ENCODE measurements at regions not wholly inside any gene's neighbourhood (a gene's known extent, or its start where the extent isn't known, plus 50 kb on each side); places are given as distances from the start of the nearest gene placed in this dataset.

- TF ChIP-seq JUND (IDR thresholded peaks at IDR 0.05) (no peak), REST (IDR thresholded peaks at IDR 0.05; ENCODE audit: low read depth, low read length) (no peak), CTCF (IDR thresholded peaks at IDR 0.05) (no peak), EP300 (IDR thresholded peaks at IDR 0.05; ENCODE audit: borderline replicate concordance in 1 of 2, low read depth in 1 of 2, low read length in 1 of 2) (no peak), RAD21 (IDR thresholded peaks at IDR 0.05; ENCODE audit: low read length) (no peak)
Measured at GRCh38 chr9:7597716-7598115, 201.9 kb downstream of the DMAC1 start.

Measured in SK-N-SH (cell line).